BJ (cell line): ENCODE measurements at regions not wholly inside any gene's neighbourhood (a gene's known extent, or its start where the extent isn't known, plus 50 kb on each side); places are given as distances from the start of the nearest gene placed in this dataset.
"Not testable (repeated sequence)": the region's sequence is repeated elsewhere in the genome, so short reads cannot be mapped to it uniquely, and the experiment has no call there.

ENCODE experiments used
- CTCF ChIA-PET: fragments of 350-600 bp; formaldehyde crosslinking; extraction: SDS; loops from one replicate; lab custom pipeline; 2021; ENCODE audit warnings: antibody characterized with exemption, inconsistent platforms; lab: Yijun Ruan, JAX
- POLR2A ChIA-PET: fragments of 300-600 bp; sonication (Branson Sonifier 250); formaldehyde crosslinking; extraction: SDS; loops from one replicate; lab custom pipeline; 2021; ENCODE audit warnings: antibody characterized with exemption; lab: Charles Lee
- DNase-seq: peaks from one replicate; pipeline ENCODE4 v3.0.0-alpha.2; 2011; ENCODE audit warnings: low read depth
- H3K27me3 ChIP-seq: 2 replicates; pipeline ENCODE4 v1.6.0; 2011; ENCODE audit warnings: low read length; ENCODE audit not compliant: control insufficient read depth, insufficient read depth
- H3K36me3 ChIP-seq: 2 replicates; pipeline ENCODE4 v1.5.1; 2011; ENCODE audit warnings: low read length; ENCODE audit not compliant: control insufficient read depth, insufficient read depth
- H3K4me3 ChIP-seq: 2 replicates; pipeline ENCODE4 v1.5.1; 2011; ENCODE audit warnings: low read depth, mild to moderate bottlenecking, control low read depth, low read length
- CTCF ChIP-seq: IDR thresholded peaks from 2 replicates; pipeline ENCODE4 v1.5.1; 2011; ENCODE audit warnings: low read depth, mild to moderate bottlenecking, control low read depth, inconsistent platforms, low read length, moderate library complexity; ENCODE audit not compliant: insufficient read depth

- no peak for TF ChIP-seq CTCF
Observed at GRCh38 chr22:44621401-44622146, 80.4 kb upstream of the PRR5 start.

GRCh38 chr22:44620841-44621257 lies 81.2 kb upstream of the PRR5 start:
- ChIA-PET POLR2A (no interaction called here), CTCF (no interaction called here)
- no peak for TF ChIP-seq CTCF
- Histone ChIP-seq H3K36me3 (no peaks in the 10 kb centered on the region), H3K27me3 (no peaks in the 10 kb centered on the region), H3K4me3 (no peak overlapping the region)
- DNase-seq: no peak

More at GRCh38 chr22:44621401-44622146, 80.4 kb upstream of the PRR5 start:
- H3K27me3 ChIP-seq: no peaks in the 10 kb centered on the region
- POLR2A ChIA-PET: no interaction called here
- H3K4me3 ChIP-seq: no peak overlapping the region
- no peaks in the 10 kb centered on the region for H3K36me3 ChIP-seq
- CTCF ChIA-PET: interaction anchor here (0.8 kb wide), 1 partner anchor 23 kb away, joined by 4 read pairs; no protein-coding TSS in a partner anchor
- DNase-seq: no peak

GRCh38 chr22:44620129-44620840 lies 81.7 kb upstream of the PRR5 start:
- H3K27me3 ChIP-seq: no peaks in the 10 kb centered on the region
- H3K4me3 ChIP-seq: no peak overlapping the region
- ChIA-PET POLR2A (no interaction called here), CTCF (no interaction called here)
- no peaks in the 10 kb centered on the region for H3K36me3 ChIP-seq
- no peak for DNase-seq
- no peak for TF ChIP-seq CTCF

GRCh38 chr22:44619560-44620128 lies 82.4 kb upstream of the PRR5 start:
- H3K27me3 ChIP-seq, DNase-seq, H3K36me3 ChIP-seq, CTCF ChIA-PET, POLR2A ChIA-PET, H3K4me3 ChIP-seq: not testable (repeated sequence)

GRCh38 chr22:44618910-44619309 lies 83.1 kb upstream of the PRR5 start:
- CTCF ChIA-PET, H3K27me3 ChIP-seq, H3K36me3 ChIP-seq, H3K4me3 ChIP-seq, POLR2A ChIA-PET, DNase-seq: not testable (repeated sequence)

GRCh38 chr22:44618400-44618799 lies 83.6 kb upstream of the PRR5 start:
- no peak for TF ChIP-seq CTCF
- H3K36me3 ChIP-seq: no peaks in the 10 kb centered on the region
- DNase-seq: no peak
- no peak overlapping the region for H3K4me3 ChIP-seq
- CTCF ChIA-PET: no interaction called here
- H3K27me3 ChIP-seq: no peaks in the 10 kb centered on the region
- POLR2A ChIA-PET: no interaction called here
